Karpas-422 (cell line): ENCODE measurements at regions not wholly inside any gene's neighbourhood (a gene's known extent, or its start where the extent isn't known, plus 50 kb on each side); places are given as distances from the start of the nearest gene placed in this dataset.

ENCODE experiments used
- DNase-seq: peaks from one replicate; pipeline ENCODE4 v3.0.0-alpha.2; 2015
- H2AFZ ChIP-seq: fragments of 200-600 bp; sonication (generic); 2 replicates; pipeline ENCODE4 v1.6.1; 2014; ENCODE audit warnings: antibody characterized with exemption, low read length, mixed read lengths
- H3K27ac ChIP-seq: fragments of 200-600 bp; sonication (generic); 2 replicates; pipeline ENCODE4 v1.5.1; 2014; ENCODE audit warnings: mild to moderate bottlenecking, low read length, moderate library complexity
- H3K27me3 ChIP-seq: fragments of 200-600 bp; sonication (generic); 2 replicates; pipeline ENCODE4 v1.6.1; 2014; ENCODE audit warnings: low read length, mixed read lengths
- H3K36me3 ChIP-seq: fragments of 200-600 bp; sonication (generic); 2 replicates; pipeline ENCODE4 v1.6.1; 2014; ENCODE audit warnings: low read length, mixed read lengths; ENCODE audit not compliant: insufficient read depth
- H3K4me1 ChIP-seq: fragments of 200-600 bp; sonication (generic); 2 replicates; pipeline ENCODE4 v1.6.1; 2014; ENCODE audit warnings: mild to moderate bottlenecking, low read length, mixed read lengths
- H3K4me2 ChIP-seq: fragments of 200-600 bp; sonication (generic); 2 replicates; pipeline ENCODE4 v1.6.1; 2014; ENCODE audit warnings: low read length, low read depth, mild to moderate bottlenecking; ENCODE audit not compliant: poor library complexity, severe bottlenecking
- H3K4me3 ChIP-seq: fragments of 200-600 bp; sonication (generic); 2 replicates; pipeline ENCODE4 v1.5.1; 2014; ENCODE audit warnings: mild to moderate bottlenecking, antibody characterized with exemption, low read length, mixed read lengths
- H3K79me2 ChIP-seq: fragments of 200-600 bp; sonication (generic); 2 replicates; pipeline ENCODE4 v1.6.1; 2014; ENCODE audit warnings: mild to moderate bottlenecking, low read length, mixed read lengths
- H3K9ac ChIP-seq: fragments of 200-600 bp; sonication (generic); 2 replicates; pipeline ENCODE4 v1.6.0; 2014; ENCODE audit warnings: low read length
- H3K9me2 ChIP-seq: fragments of 200-600 bp; sonication (generic), shearing (Covaris generic); replicated peaks from 2 replicates; pipeline ENCODE4 v1.6.0; 2014; ENCODE audit warnings: mild to moderate bottlenecking, low read length, moderate library complexity; ENCODE audit not compliant: insufficient read depth
- H3K9me3 ChIP-seq: fragments of 300-700, 200-600 bp; sonication (generic); 2 replicates; pipeline ENCODE4 v1.6.1; 2014; ENCODE audit warnings: low read length, mixed read lengths
- H4K20me1 ChIP-seq: fragments of 200-600 bp; sonication (generic); 2 replicates; pipeline ENCODE4 v1.6.1; 2014; ENCODE audit warnings: mild to moderate bottlenecking, antibody characterized with exemption, low read length, low read depth; ENCODE audit not compliant: insufficient read depth

DNA sequence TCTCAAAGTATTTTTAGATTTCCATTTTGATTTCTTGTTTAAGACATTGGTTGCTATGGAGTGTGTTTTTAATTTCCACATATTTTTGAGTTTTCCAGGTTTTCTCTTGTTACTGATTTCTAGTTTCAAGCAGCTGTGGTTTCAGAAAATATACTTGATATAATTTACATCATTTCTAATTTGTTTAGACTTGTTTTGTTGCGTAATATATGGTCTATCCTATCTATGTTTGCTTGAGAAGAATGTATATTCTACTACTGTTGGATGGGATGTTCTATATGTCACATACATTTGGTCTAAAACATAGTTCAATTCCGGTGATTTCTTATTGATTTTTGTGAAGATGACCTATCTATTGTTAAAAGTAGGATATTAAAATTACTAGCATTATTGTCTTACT is 170.5 kb upstream of the EMCN start:
- H3K79me2 ChIP-seq = no peaks in the 10 kb centered on the region
- H3K4me2 ChIP-seq = no peak overlapping the region
- no peak overlapping the region for H3K4me3 ChIP-seq
- H3K9me2 ChIP-seq = no peaks in the 10 kb centered on the region
- H2AFZ ChIP-seq = no peak overlapping the region
- no peaks in the 10 kb centered on the region for H3K27me3 ChIP-seq
- no peaks in the 10 kb centered on the region for H4K20me1 ChIP-seq
- H3K9me3 ChIP-seq = no peaks in the 10 kb centered on the region
- H3K27ac ChIP-seq = no peak overlapping the region
- H3K4me1 ChIP-seq = no peaks in the 10 kb centered on the region
- H3K9ac ChIP-seq = no peak overlapping the region
- DNase-seq = no peak
- no peaks in the 10 kb centered on the region for H3K36me3 ChIP-seq

DNA sequence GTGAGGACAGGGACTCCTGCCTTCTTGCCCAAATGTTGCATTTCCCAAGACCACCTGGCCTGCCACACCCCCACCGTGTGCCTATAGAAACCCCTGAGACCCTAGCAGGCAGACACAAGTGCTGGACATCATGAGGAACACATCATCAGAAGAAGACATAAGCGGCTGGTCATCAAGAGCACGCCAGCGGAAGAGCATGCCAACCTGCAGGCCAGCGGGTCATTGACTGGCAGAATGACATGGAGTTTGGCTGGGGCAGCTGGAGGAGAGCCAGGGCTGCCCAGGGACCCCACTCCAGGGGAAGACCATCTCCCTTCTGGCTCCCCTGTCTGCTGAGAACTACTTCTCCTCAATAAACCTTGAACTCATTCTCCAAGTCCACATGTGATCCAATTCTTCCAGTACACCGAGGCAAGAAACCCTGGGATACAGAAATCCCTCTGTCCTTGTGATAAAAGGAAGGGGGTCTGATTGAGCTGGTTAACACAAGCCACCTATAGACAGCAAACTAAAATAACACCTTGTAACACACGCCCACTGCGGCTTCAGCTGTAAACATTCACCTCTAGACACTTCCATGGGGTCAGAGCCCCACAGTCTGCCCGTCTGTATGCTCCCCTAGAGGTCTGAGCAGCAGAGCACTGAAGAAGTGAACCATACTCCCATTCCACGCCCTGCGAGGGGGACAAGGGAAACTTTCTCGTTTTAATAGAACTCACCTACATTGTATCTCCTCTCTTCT is 164.8 kb upstream of the EMCN start:
- Histone ChIP-seq H3K4me1 (no peaks in the 10 kb centered on the region), H2AFZ (no peak overlapping the region), H3K9ac (no peak overlapping the region), H4K20me1 (no peaks in the 10 kb centered on the region), H3K27ac (no peak overlapping the region), H3K4me3 (no peak overlapping the region), H3K79me2 (no peaks in the 10 kb centered on the region), H3K4me2 (no peak overlapping the region), H3K36me3 (no peaks in the 10 kb centered on the region), H3K9me2 (no peaks in the 10 kb centered on the region), H3K9me3 (no peaks in the 10 kb centered on the region), H3K27me3 (no peaks in the 10 kb centered on the region)
- no peak for DNase-seq

DNA sequence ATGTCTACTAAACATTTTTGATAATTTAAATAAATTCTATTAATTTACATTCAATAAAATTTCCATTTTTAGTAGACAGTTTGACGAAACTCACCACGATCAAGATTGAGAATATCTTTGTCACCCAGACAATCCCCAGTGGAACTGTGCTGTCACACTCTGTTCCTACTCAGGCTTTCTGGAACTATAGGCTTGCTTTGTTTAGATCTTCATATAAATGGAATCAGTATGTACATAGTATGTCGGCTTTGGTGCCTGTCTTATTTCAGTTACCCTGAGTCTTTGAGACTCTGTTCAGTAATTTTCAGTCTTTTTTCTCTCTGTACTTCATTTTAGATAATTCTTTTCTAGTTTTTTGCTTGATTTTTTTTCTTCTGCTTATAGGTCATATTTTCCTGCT is 163.5 kb upstream of the EMCN start:
- Histone ChIP-seq H3K9me3 (no peaks in the 10 kb centered on the region), H3K27me3 (no peaks in the 10 kb centered on the region), H3K4me2 (no peak overlapping the region), H3K36me3 (no peaks in the 10 kb centered on the region), H3K27ac (no peak overlapping the region), H3K9ac (no peak overlapping the region), H4K20me1 (no peaks in the 10 kb centered on the region), H3K9me2 (no peaks in the 10 kb centered on the region), H3K4me1 (no peaks in the 10 kb centered on the region), H3K79me2 (no peaks in the 10 kb centered on the region), H2AFZ (no peak overlapping the region), H3K4me3 (no peak overlapping the region)
- DNase-seq = no peak

DNA sequence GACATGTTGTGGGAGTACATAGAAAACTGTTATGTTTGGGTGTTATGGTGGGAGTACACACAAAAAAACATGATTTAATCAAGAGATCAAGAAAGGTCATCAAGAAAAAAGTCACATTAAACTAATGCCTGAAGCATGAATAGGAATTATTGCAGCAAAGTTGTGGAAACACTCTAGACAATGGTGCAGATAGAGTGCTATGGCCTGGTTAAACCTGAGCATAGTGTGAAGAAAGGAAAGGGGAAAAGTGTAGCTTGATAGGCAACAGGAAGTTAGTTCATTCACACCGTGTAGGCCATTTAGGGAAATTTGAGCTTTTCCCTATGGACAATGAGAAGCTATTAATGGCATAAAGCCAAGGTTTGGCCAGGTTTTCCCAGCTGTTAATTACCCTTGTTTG is 162.1 kb upstream of the EMCN start:
- Histone ChIP-seq H2AFZ (no peak overlapping the region), H3K27ac (no peak overlapping the region), H3K79me2 (no peaks in the 10 kb centered on the region), H3K9ac (no peak overlapping the region), H3K9me2 (no peaks in the 10 kb centered on the region), H3K4me2 (no peak overlapping the region), H3K9me3 (no peaks in the 10 kb centered on the region), H3K36me3 (no peaks in the 10 kb centered on the region), H4K20me1 (no peaks in the 10 kb centered on the region), H3K4me3 (no peak overlapping the region), H3K4me1 (no peaks in the 10 kb centered on the region), H3K27me3 (no peaks in the 10 kb centered on the region)
- no peak for DNase-seq

DNA sequence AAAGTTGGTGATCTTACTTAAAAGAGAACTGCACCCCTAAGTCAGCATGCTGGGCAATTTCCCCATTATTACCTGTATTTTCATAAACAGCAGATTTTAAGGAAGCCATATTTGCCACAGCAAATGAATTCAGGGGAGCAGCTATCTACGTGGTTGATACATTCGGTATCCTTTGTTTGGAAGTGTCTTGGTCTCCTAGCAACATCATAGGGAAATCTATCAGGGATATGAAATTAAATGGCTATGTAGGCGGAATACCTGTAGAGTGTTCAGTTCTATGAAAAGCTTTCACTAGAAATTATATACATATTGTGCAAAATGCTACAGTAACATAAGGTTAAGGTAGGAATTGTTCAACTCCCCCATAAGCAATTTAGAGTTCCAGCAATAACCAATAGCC is 157.2 kb upstream of the EMCN start:
- Histone ChIP-seq H4K20me1 (no peaks in the 10 kb centered on the region), H2AFZ (no peak overlapping the region), H3K4me1 (no peaks in the 10 kb centered on the region), H3K36me3 (no peaks in the 10 kb centered on the region), H3K79me2 (no peaks in the 10 kb centered on the region), H3K4me2 (no peak overlapping the region), H3K27ac (no peak overlapping the region), H3K4me3 (no peak overlapping the region), H3K27me3 (no peaks in the 10 kb centered on the region), H3K9me3 (no peaks in the 10 kb centered on the region), H3K9ac (no peak overlapping the region), H3K9me2 (no peaks in the 10 kb centered on the region)
- DNase-seq = no peak

DNA sequence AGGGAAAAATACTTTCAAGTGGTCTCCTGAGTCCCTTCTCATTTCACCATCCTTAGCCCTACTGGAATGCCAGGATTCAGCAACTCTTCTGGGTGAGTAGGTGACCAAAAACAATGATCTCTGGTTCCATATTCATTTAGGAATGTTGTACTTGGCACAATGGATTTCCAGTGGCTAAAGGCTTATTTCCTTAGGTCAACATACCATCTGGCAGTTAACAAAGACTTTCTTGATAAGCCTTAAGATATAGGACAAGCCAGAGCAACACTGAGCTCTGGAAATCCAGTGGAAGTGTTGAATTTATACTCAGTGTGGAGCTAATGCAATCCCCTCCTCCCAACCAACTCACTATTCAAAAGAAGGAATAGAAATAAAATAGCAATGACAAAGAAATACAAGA is 139.4 kb upstream of the EMCN start:
- no peak overlapping the region for H3K27ac ChIP-seq
- H4K20me1 ChIP-seq = no peaks in the 10 kb centered on the region
- H3K27me3 ChIP-seq = no peaks in the 10 kb centered on the region
- no peaks in the 10 kb centered on the region for H3K4me1 ChIP-seq
- H3K79me2 ChIP-seq = no peaks in the 10 kb centered on the region
- no peak overlapping the region for H3K4me3 ChIP-seq
- H2AFZ ChIP-seq = no peak overlapping the region
- H3K9ac ChIP-seq = no peak overlapping the region
- H3K36me3 ChIP-seq = no peaks in the 10 kb centered on the region
- DNase-seq = no peak
- H3K4me2 ChIP-seq = no peak overlapping the region
- H3K9me2 ChIP-seq = no peaks in the 10 kb centered on the region
- no peaks in the 10 kb centered on the region for H3K9me3 ChIP-seq

DNA sequence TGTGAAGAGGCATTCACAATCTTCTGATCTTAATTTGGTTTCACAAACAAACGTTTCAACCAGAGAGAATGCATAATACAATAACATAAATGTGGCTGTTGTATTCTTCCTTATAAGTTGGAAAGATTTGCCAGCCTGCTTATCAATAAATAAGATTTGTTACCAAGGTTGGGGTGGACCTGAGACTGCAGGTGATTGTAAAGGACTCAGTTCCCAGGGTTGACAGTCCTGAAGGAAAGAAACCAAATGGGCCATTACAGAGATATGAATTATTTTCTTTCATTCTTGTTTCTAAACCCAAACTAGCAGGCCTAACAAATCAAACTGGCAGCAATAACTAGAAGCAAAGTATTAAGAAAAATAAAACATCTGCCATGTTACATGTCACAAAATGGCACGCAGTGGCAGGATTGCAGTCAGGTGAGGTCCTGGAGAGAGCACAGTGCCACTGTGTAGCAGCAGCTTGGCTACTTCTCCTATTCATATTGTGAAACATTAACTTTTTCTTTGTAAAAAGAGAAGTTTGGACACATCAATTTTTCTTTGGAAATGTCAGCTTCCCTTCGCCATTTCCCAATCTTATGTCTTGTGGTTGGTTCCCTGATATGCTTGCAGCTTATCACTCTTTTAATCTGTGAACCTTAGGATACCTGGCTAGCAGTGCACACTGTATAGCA is 133.8 kb upstream of the EMCN start:
- no peaks in the 10 kb centered on the region for H3K79me2 ChIP-seq
- H3K4me1 ChIP-seq = no peaks in the 10 kb centered on the region
- H4K20me1 ChIP-seq = no peaks in the 10 kb centered on the region
- no peak overlapping the region for H3K27ac ChIP-seq
- no peak overlapping the region for H3K4me2 ChIP-seq
- H3K9ac ChIP-seq = no peak overlapping the region
- no peaks in the 10 kb centered on the region for H3K9me3 ChIP-seq
- H3K9me2 ChIP-seq = no peaks in the 10 kb centered on the region
- H2AFZ ChIP-seq = no peak overlapping the region
- no peak for DNase-seq
- H3K4me3 ChIP-seq = no peak overlapping the region
- no peaks in the 10 kb centered on the region for H3K36me3 ChIP-seq
- no peaks in the 10 kb centered on the region for H3K27me3 ChIP-seq

DNA sequence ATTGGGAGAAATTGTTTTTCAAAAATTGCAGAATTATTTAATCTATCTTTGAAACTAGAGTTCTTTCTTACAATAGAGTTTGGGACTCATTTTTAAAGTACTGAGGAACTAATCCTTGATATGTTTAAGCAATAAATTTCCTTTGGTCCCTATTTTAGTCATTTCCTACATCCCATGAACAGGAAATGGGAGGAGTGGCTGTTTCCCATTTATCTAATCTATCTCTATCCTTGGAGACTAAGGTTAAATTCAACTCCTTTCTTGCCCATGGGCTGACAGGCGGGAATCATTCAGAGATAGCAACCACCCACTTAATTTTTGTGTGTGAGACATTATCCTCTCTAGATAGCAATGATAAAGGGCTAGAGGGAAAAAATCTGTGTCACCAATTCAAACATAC is 131.6 kb upstream of the EMCN start:
- DNase-seq = no peak
- H3K79me2 ChIP-seq = no peaks in the 10 kb centered on the region
- no peaks in the 10 kb centered on the region for H3K9me2 ChIP-seq
- no peak overlapping the region for H2AFZ ChIP-seq
- no peak overlapping the region for H3K27ac ChIP-seq
- H3K4me3 ChIP-seq = no peak overlapping the region
- H3K9ac ChIP-seq = no peak overlapping the region
- no peak overlapping the region for H3K4me2 ChIP-seq
- H3K36me3 ChIP-seq = no peaks in the 10 kb centered on the region
- no peaks in the 10 kb centered on the region for H3K27me3 ChIP-seq
- no peaks in the 10 kb centered on the region for H4K20me1 ChIP-seq
- no peaks in the 10 kb centered on the region for H3K9me3 ChIP-seq
- H3K4me1 ChIP-seq = no peaks in the 10 kb centered on the region
